Transverse colon (tissue), 4 donors: ENCODE measurements at regions not wholly inside any gene's neighbourhood (a gene's known extent, or its start where the extent isn't known, plus 50 kb on each side); places are given as distances from the start of the nearest gene placed in this dataset.

Experiments
- DNase-seq: peaks from one replicate; pipeline ENCODE4 v3.0.0-alpha.2; 2019
- H3K27ac ChIP-seq, 4 donors: fragments of 200-600 bp; sonication (generic); 2 replicates each; pipeline ENCODE4 v1.5.1; 2016 to 2018; ENCODE audit warnings: inconsistent platforms in 4 of 4
- H3K27me3 ChIP-seq: fragments of 200-600 bp; sonication (generic); 2 replicates; pipeline ENCODE4 v1.5.1; 2017; ENCODE audit warnings: inconsistent platforms
- H3K36me3 ChIP-seq, 4 donors: fragments of 200-600 bp; sonication (generic); 2 replicates each; pipeline ENCODE4 v1.5.1; 2017 to 2019; ENCODE audit warnings: inconsistent platforms in 4 of 4
- H3K4me1 ChIP-seq, 4 donors: fragments of 200-600 bp; sonication (generic); 2 replicates each; pipeline ENCODE4 v1.5.1; 2017 to 2020; ENCODE audit warnings: inconsistent platforms in 4 of 4
- H3K4me3 ChIP-seq, 4 donors: fragments of 200-600 bp; sonication (generic); 1 replicate in 1 of 4; 2 replicates in 3 of 4; pipeline versions ENCODE4 v1.5.1 to v1.6.1; 2017 to 2019; ENCODE audit warnings: inconsistent platforms in 4 of 4
- H3K9me3 ChIP-seq, 2 donors: fragments of 200-600 bp; sonication (generic); 2 replicates each; pipeline ENCODE4 v1.5.1; 2017 to 2019; ENCODE audit warnings: inconsistent platforms in 2 of 2
- EP300 ChIP-seq: sonication (generic); formaldehyde crosslinking; IDR thresholded peaks from one replicate; pipeline ENCODE4 v1.6.1; 2017; ENCODE audit warnings: antibody characterized with exemption, low read depth
- POLR2A ChIP-seq: fragments of 450-650 bp; IDR thresholded peaks from one replicate; pipeline ENCODE4 v1.6.1; 2016; ENCODE audit warnings: antibody characterized with exemption, mild to moderate bottlenecking, moderate library complexity
- POLR2AphosphoS5 ChIP-seq, 3 donors: sonication (generic); formaldehyde crosslinking; IDR thresholded peaks; one replicate each; pipeline ENCODE4 v1.6.1; 2016; ENCODE audit warnings: antibody characterized with exemption in 3 of 3
- WGBS, 2 donors: methylation state at CpG; one replicate each; pipeline ENCODE4 v1.1.5; 2018; ENCODE audit warnings: low coverage in 1 of 2; 5-methylcytosine and 5-hydroxymethylcytosine counted together
- in situ Hi-C, 4 donors: fragments of 200-750 bp; cut with MboI; loops; one replicate each; pipeline versions ENCODE4 v1.15.0 to v1.15.1; 2017; ENCODE audit warnings: low sequenced_read_pairs in 3 of 4, low pct_ligation_motif_present in 1 of 4, low pct_unique_long_range_greater_than_20kb in 1 of 4
- intact Hi-C: fragments of 100-400 bp; cut with DNase I; formaldehyde crosslinking; loops from one replicate; pipeline ENCODE4 v1.15.1; 2023; ENCODE audit warnings: low total_unique reads
- TF ChIP-seq, protein P1 (sequence below), 5 experiments: fragments of 200-600 bp in 3 of 5; fragments of 450-650 bp in 2 of 5; sonication (generic) in 3 of 5; IDR thresholded peaks; 1 replicate in 2 of 5; 2 replicates in 3 of 5; pipeline ENCODE4 v1.5.1; 2016 to 2017; ENCODE audit warnings: antibody characterized with exemption in 5 of 5, inconsistent platforms in 3 of 5, mild to moderate bottlenecking in 2 of 5, moderate library complexity in 1 of 5

DNA sequence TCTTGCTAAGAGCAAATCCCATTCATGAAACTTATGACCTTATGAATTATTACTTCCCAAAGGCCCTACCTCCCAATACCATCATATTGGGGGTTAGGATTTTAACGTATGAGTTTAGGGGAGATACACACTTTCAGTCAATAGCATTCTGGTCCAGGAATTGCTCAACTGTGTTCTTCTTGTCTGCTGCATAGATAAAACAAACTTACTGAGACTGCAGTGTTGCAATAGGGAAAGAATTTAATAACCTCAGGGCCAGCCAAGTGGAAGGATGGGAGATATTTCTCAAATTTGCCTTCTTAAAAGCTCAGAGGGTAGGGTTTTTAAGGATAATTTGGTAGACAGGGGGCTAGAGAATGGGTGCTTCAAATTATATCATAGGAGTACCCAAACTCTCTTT lies 625.8 kb downstream of the OTOL1 start:
- Histone ChIP-seq H3K9me3 (no peaks in the 10 kb centered on the region), H3K27ac (no peak overlapping the region), H3K4me1 (no peaks in the 10 kb centered on the region), H3K36me3 (no peaks in the 10 kb centered on the region), H3K27me3 (no peaks in the 10 kb centered on the region), H3K4me3 (no peak overlapping the region)
- intact Hi-C loops (no loop called here), in situ Hi-C loops (no loop called here)
- TF ChIP-seq POLR2A (no peak), POLR2AphosphoS5 (IDR thresholded peaks at IDR 0.05) (no peak), EP300 (no peak)
- TF ChIP-seq, protein P1, sequence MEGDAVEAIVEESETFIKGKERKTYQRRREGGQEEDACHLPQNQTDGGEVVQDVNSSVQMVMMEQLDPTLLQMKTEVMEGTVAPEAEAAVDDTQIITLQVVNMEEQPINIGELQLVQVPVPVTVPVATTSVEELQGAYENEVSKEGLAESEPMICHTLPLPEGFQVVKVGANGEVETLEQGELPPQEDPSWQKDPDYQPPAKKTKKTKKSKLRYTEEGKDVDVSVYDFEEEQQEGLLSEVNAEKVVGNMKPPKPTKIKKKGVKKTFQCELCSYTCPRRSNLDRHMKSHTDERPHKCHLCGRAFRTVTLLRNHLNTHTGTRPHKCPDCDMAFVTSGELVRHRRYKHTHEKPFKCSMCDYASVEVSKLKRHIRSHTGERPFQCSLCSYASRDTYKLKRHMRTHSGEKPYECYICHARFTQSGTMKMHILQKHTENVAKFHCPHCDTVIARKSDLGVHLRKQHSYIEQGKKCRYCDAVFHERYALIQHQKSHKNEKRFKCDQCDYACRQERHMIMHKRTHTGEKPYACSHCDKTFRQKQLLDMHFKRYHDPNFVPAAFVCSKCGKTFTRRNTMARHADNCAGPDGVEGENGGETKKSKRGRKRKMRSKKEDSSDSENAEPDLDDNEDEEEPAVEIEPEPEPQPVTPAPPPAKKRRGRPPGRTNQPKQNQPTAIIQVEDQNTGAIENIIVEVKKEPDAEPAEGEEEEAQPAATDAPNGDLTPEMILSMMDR (IDR thresholded peaks at IDR 0.05), result no peak
- no peak for DNase-seq
- WGBS, 2 donors, result 42 to 71% methylated on average over 1 of the region's 1 CpG

DNA sequence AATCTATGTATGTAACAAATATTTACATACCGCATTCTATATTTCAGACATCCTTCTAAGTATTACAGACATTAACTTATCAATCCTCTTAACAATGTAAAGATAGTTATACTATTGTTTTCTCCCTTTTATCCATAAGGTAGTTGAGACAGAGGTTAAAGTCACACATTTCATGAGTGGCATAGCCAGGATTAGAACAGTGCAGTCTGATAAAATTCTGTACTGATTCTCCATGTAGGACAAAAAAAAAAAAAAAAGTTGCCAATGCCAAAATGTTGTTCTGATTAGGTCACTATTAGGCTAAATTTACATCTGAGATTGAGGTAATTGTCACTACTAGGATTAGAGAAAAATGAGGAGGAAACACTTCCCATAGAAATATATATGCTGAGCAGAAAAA lies 629.2 kb downstream of the OTOL1 start:
- Histone ChIP-seq H3K27ac (no peak overlapping the region), H3K36me3 (no peaks in the 10 kb centered on the region), H3K27me3 (no peaks in the 10 kb centered on the region), H3K4me3 (no peak overlapping the region), H3K9me3 (no peaks in the 10 kb centered on the region), H3K4me1 (no peaks in the 10 kb centered on the region)
- no peak for DNase-seq
- in situ Hi-C loops, result no loop called here
- TF ChIP-seq POLR2AphosphoS5 (IDR thresholded peaks at IDR 0.05), result no peak
- TF ChIP-seq POLR2A, result no peak
- TF ChIP-seq EP300, result no peak
- TF ChIP-seq, protein P1 (IDR thresholded peaks at IDR 0.05), result no peak
- WGBS, 2 donors, result 73 to 94% methylated on average over 1 of the region's 1 CpG
- intact Hi-C loops, result no loop called here

DNA sequence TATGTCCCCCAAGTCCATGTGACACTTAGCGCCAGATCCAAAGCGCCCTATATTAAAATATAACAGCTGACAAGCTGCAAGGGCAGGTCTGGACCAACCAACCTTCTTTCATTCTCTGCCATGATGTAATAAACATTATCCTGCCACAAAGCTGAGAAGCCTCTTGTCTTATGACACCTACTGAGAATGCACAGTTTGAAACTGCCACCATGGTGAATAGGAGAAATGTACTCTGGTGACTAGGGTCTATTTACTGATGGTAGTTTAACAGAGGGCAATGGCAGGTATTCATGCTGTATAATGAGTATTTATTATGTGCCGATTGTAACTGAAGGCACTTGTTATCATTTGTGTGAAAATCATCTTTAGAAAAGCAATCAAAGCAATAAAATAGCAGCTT lies 634.0 kb downstream of the OTOL1 start:
- intact Hi-C loops, result no loop called here
- H3K36me3 ChIP-seq, result no peaks in the 10 kb centered on the region

DNA sequence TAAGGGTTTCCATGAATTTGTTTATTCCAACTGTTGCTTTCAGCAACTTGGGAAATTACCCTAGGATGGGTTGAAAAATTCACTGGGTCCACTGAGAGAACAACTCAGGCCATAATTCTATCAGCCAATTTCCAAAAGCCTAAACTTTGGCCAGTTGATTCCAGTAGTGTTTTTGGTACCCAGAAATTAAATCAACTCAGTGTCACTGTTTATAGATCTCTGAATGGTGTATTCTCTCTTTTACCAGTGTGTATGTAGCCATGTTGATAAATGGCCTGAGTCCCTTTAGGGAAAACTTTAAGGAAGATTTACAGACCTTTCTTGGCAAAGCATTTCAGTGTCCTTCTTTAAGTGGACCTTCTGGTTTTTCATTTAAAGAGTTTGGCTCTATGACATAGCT lies 636.4 kb downstream of the OTOL1 start:
- intact Hi-C loops (no loop called here), in situ Hi-C loops (no loop called here)

More for the DNA sequence above, 634.0 kb downstream of the OTOL1 start:
- in situ Hi-C loops, result no loop called here
- Histone ChIP-seq H3K27me3 (no peaks in the 10 kb centered on the region), H3K27ac (no peak overlapping the region), H3K4me1 (no peaks in the 10 kb centered on the region), H3K4me3 (no peak overlapping the region), H3K9me3 (no peaks in the 10 kb centered on the region)
- TF ChIP-seq POLR2A (no peak), EP300 (no peak), POLR2AphosphoS5 (IDR thresholded peaks at IDR 0.05) (no peak)
- TF ChIP-seq, protein P1 (IDR thresholded peaks at IDR 0.05), result no peak
- WGBS, 2 donors, result 86 to 94% methylated on average over 3 of the region's 3 CpGs
- no peak for DNase-seq

More for the DNA sequence above, 636.4 kb downstream of the OTOL1 start:
- Histone ChIP-seq H3K4me1 (no peaks in the 10 kb centered on the region), H3K27me3 (no peaks in the 10 kb centered on the region), H3K9me3 (no peaks in the 10 kb centered on the region), H3K4me3 (no peak overlapping the region), H3K27ac (no peak overlapping the region), H3K36me3 (no peaks in the 10 kb centered on the region)
- TF ChIP-seq POLR2A, result no peak
- TF ChIP-seq, protein P1 (IDR thresholded peaks at IDR 0.05), result no peak
- DNase-seq, result no peak
